Stimulated activated CD4-positive, alpha-beta T cell treated with anti-CD3 and anti-CD28 coated beads, Interleukin-1b, Interleukin-23, amount 100 ng/mL, for 4 hours (primary cell): ENCODE measurements at regions not wholly inside any gene's neighbourhood (a gene's known extent, or its start where the extent isn't known, plus 50 kb on each side); places are given as distances from the start of the nearest gene placed in this dataset.
"Not testable (repeated sequence)": the region's sequence is repeated elsewhere in the genome, so short reads cannot be mapped to it uniquely, and the experiment has no call there.

ENCODE experiments used
- DNase-seq, 2 donors: peaks; one replicate each; pipeline ENCODE4 v3.0.0-alpha.2; 2020; ENCODE audit warnings: low read depth in 2 of 2

DNA sequence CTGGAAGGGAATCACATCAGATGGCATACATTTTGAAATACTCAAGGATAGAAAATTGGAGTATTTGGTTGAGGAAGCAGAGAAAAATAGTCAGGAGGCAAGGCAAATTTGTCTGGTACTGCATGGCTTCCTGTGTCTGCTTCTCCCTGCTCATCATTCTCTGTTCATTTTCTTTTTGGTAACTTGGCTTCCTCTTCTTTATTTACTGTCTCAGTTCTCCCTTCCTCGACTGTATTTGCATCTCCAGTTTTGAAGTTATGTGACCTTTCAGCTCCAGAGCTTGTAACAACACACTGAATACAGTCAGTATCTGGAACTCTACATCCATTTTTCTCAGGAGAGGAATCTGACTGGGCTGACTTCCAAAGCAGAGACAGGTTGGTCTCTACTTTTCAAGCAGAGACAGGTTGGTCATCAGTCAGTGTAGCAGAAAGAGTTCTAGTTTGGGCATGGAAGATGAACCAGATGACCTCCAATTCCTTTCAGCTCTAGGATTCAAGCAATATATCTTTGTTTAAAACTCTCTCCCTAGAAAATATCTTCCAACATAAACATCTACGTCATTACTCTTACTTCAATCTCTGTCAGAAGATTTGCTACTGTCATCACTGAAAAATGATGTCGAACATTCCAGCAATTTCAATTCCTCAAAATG, 571.2 kb downstream of the ADGRL2 start:
- no peak for DNase-seq

DNA sequence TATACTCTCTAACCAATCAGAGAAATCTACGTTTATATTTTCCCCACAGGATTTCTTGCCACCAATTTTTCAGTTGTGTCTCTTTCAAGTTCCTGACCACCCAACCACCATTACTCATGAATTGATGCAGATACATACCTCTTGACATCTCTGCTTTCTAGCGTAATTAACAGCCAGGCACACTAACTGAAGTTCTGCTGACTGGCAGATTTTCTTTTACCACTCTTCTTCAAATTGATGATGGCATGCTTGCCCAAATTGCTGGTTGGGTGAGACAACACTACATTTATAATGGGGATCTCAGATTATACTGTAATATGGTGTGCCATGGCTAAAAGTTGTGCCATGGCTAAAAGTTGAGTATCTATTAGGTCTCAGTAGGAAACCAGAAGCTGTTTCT, 566.7 kb downstream of the ADGRL2 start:
- no peak for DNase-seq

DNA sequence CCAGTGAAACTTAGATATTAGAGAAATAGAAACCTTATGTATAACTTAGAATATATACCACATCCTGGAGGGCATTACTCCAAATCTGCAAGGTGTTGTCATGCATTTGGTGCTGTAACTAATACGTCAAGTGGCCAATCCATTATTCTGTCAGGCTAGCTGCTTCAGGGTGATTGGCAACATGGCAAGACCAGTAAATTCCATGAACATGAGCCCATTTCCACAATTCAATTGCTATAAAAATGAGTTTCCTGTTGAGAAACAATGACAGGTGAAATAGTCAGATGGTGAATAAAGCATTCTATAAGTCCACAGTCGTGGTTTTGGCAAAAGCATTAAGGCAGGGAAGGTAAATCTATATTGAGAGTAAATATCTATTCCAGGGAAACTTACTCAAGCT, 566.0 kb downstream of the ADGRL2 start:
- no peak for DNase-seq

DNA sequence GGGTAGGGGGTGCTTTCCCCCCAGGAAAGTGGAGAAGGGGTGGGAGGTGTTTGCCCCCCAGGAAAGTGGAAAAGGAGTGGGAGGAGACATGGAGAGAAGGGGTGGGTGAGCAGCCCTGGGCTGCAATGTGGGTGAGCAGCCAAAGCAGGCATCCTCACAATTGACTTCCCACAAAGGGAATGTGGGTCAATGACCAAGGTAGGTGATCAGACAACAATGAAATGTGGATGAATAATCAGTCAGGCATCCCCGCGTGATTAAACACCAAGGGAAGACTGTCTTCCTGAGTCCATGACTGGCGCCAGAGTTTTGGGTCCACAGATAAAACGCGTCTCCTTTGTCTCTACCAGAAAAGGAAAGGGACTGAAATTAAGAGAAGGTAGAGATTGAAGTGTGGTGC, 558.8 kb downstream of the ADGRL2 start:
- DNase-seq = not testable (repeated sequence)

DNA sequence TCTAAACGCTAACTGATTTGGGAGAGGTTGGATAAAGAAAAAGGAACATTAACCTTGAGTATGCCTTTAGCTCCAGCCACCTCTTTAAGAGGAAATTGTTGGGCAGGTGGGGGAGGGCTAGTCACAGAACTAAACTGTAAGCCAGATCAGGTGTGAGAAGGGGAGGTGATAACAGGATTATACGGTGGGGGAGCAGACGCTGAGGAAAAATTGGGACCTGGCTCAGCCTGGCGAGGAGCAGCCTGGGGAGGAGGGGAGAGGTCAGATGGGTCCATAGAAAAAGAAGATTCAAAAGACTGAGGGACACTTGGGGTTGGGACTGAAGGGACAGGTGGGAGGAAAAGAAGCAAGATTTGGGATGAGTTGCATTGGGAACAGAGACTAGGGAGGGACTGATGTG, 558.0 kb downstream of the ADGRL2 start:
- not testable (repeated sequence) for DNase-seq

DNA sequence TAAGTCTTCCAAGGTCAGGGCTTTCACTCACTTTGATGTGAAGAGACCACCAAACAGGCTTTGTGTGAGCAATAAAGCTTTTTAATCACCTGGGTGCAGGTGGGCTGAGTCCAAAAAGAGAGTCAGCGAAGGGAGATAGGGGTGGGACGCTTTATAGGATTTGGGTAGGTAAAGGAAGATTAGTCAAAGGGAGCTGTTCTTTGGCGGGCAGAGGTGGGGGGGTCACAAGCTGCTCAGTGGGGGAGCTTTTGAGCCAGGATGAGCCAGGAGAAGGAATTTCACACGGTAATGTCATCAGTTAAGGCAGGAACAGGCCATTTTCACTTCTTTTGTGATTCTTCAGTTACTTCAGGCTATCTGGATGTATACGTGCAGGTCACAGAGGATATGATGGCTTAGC, 553.8 kb downstream of the ADGRL2 start:
- DNase-seq = not testable (repeated sequence)

DNA sequence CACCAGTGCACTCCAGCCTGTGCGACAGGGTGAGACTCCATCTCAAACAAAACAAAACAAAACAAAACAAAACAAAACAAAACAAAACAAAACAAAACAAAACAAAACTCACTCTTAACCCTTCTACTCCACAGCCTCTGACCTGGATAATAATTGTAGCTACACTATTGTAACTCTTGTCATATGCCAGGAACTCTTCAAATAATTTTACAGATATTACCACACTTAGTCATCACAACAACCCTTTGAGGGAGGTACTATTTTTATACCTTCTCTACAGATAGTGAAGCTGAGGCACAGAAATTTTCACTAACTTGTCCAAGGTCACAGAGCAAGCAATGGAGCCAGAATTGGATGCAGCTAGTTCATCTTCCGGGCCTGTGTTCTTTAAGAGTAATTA, 547.8 kb downstream of the ADGRL2 start:
- no peak for DNase-seq

DNA sequence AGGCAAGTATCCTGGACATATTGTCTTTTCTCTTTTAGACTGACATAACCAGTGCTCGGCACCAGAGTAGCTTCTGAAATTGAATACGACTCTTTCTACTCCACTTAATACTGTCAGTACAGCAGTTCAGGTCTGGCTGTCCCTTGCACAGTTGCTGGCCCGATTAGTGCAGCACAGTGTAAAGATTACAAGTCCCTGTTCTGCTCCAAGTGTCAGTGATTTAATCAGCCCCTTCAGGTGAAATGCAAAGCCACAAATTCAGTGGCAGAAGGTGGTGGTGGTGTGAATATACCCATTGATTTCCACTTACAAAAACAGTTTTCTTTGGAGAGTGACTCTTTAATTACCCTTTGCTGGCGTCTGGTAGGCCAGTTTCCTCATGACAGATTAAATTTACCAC, 545.4 kb downstream of the ADGRL2 start:
- no peak for DNase-seq

DNA sequence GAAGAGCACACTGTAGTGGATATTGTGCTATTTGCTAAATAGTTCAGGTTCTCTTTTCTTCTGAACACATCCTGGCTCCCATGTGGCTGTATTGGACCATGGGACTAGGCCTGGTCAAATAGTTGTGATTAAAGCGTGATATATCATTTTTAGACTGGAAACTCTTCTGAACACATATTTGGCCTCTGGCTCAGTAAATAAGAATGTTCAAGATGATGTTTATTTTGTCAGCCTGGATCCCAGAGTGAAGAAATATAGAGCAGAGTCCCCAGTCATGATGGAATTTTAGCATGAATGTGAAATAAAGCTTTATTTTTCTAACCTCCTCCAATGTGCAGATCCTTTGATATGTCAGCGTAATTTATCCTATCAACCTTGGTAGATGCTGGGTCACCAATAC, 542.6 kb downstream of the ADGRL2 start:
- no peak for DNase-seq

DNA sequence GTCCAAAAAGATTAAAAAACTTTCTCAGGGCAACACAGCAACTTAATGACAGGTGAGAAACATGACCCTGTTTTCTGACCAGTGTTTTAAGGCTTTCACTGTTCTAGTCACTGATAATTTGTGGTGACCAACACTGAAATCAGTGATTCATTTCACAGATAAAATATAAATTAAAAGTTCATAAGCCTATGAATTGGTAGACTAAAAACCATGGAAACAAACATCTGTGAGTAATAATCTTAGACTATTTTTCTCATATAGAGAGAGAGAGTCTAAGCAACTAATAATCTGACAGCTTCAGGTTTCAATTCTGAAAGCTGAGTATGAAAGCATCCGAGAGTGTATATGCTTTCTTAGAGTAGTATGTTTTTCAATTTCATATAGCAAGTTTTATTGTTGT, 536.9 kb downstream of the ADGRL2 start:
- no peak for DNase-seq

DNA sequence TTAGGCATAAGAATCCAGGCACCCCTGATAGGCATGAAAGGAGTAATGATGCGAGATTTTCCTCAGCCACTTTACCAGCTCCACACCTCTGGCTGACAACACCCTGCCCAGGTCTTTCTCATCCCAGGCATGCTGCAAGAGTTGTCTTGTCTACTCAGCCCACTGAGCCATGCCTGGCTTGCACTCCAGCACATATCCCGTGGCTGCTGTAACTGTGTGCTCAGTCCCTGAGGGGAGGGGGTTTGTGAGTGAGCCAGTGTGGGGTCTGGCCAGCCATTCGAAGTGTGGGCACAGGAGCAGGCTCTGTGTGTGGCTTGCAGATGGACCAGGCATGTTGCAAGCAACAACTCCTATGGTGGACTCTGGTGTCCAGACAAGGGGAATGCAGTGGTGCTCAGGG, 529.6 kb downstream of the ADGRL2 start:
- DNase-seq = no peak

DNA sequence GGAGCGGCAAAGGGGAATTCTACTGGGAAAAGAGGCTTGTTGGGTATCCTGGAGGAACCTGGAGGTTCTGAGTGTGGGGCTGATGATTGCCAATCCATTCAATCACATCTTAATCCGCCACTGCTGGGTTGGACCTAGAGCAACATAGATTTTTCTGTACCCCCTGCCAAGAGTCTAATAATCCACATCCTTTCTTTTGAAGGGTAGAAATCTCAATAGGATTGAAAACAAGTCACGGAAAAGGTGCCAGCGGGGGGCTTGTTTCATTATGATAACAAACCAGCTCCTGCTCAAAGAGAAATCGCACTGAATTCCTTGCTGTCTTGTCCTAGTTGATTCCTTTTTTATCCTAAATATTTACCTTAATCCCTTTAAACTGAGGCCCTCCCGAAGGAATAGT, 528.5 kb downstream of the ADGRL2 start:
- DNase-seq = no peak

DNA sequence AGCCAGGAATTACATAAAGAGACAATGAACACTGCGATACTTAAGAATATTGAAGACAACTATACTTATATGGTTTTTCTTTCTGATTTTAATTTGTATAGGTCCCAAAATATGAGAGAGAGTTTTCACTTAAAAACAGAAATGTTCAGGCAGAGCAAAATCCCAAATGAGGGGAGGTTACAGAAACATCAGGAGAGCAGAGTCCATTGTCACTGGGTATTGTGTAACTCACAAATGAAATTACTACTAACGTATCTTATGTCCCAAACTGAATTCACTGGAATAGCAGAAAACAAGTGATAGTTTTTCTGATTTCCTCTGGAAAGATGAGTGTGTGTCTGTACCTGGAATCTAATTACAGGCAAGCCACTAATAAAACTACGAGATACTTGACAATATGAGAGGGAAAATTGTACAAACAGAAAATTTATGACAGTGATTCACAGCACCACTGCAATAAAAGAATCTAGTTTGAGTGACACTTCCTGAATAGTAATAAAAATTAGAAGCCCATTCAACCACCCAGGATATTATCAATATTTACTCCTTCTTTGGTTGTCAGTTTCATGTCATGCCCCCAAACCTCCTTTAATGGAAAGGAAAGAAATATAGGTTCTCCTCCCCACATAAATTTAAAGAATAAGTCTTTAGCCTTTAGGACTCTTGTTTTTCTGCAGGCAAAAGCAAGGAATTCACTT, 522.6 kb downstream of the ADGRL2 start:
- no peak for DNase-seq

DNA sequence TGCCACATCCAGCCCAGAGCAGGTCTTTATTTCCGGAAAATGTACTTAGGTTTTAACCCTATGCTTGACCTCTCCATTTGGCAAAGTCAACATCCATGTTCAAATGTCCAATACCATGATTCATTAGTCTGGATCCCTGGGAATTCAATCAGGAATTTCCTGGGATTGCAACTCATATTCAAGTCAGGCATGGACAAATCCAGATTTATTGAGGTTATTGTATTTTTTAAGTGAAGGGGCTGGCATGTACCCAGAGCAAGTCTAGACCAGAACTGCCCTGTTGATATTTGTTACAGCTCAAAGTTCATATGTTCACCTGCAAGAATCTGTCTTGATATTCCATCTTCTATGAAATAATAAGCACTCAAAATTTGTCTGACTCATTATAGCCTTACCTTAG, 521.1 kb downstream of the ADGRL2 start:
- DNase-seq = no peak

DNA sequence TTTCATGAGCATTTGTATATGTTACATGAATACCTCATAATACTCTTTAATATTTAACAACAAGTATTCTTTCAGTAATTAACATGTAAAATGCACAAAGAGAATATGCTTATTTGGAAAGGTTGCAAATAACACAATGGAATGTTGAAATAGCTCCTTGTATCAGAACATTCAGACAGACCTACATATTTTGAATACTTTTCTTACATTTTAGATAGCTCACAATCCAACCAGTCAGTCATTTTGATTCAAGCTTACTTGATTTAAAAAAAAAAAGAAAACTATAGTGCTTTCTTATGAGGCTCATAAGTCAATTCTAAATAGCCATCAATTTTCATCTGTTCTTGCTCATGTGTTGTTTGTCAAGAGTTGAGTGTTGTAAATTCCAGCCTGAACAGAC, 518.8 kb downstream of the ADGRL2 start:
- DNase-seq = no peak

DNA sequence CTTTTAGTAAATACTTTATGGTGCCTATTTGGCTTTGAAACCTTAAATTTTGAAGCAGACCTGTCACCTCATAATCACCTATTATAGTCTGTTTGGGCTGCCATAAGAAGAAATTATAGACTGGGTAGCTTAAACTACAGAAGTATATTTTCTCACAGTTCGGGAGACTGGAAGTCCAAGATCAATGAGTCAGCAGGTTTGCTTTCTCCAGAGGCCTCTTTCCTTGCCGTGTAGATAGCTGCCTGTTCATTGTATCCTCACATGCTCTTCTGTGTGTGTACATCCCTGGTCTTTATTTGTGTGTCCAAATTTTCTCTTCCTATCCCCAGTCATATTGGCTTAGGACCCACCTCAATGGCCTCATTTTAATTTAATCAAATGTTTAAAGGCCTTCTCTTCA, 518.2 kb downstream of the ADGRL2 start:
- no peak for DNase-seq

DNA sequence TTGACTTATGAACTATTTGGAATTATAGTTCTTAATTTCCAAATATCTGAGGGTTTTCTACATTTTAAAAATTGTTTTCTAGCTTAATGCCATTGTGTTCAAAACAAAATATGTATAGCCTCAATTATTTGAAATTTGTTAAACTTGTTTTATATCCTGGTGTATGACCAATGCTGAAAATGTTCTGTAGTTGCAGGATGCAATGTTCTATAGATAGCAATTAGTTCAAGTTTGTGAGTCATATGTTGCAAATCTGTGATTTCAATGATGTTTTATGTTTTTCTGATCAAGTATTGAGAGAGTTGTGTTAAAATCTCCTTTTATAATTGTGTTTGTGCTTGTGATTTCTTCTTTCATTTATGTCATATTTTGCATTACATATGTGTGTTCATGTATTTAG, 517.5 kb downstream of the ADGRL2 start:
- no peak for DNase-seq

DNA sequence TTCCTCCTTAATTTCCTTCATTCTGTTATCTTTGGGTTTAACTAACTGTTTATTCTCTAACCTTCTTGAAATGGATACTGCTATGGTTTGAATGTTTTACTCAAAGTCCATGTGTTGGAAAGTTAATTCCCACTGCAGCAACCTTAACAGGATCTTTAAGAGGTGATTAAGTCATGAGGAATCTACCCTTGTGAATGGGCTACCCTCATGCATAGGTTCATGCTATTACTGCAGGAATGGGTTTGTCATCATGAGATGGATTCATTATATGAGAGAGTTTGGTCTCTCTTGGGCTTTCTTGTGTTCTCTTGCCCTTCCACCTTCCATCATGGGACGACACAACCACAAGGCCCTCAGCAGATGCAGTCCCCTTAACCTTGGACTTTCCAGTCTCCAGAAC, 516.9 kb downstream of the ADGRL2 start:
- no peak for DNase-seq

DNA sequence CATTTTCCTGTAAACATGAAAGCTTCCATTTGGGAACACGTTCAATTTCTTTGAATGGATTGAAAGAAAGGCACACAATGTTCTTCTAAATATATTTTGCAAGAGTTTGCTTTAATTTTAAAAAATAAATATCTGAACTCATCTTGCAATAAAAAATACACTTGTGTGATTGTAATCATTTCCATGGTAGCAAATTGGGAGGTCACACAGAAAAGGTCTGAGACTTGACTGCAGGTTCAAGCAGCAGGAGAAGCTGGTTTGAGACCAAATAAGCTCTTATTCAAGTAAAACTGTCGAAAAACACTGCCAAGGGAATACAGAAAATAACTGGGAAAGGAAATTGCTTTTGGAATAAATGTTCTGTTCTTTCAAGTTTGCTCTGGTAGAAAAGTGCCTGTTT, 498.9 kb downstream of the ADGRL2 start:
- DNase-seq = no peak

DNA sequence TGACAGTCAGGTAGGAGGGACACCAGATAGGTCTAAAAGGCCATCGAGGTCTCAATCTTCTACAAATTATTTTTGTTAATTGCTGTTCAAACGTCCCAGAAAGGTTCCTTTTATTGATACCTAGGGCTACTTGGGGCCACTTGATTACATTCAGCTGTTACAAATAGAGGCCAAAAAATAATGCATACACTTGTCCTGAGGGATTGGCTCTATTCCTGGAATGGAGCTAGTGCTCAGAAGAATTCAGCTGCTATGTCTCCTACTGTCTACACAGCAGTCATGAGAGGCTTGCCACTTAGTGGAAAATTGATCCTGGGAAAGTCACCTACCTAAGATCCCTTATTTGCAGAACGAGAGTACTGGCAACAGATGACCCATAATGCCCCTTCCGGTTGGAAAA, 498.3 kb downstream of the ADGRL2 start:
- no peak for DNase-seq

DNA sequence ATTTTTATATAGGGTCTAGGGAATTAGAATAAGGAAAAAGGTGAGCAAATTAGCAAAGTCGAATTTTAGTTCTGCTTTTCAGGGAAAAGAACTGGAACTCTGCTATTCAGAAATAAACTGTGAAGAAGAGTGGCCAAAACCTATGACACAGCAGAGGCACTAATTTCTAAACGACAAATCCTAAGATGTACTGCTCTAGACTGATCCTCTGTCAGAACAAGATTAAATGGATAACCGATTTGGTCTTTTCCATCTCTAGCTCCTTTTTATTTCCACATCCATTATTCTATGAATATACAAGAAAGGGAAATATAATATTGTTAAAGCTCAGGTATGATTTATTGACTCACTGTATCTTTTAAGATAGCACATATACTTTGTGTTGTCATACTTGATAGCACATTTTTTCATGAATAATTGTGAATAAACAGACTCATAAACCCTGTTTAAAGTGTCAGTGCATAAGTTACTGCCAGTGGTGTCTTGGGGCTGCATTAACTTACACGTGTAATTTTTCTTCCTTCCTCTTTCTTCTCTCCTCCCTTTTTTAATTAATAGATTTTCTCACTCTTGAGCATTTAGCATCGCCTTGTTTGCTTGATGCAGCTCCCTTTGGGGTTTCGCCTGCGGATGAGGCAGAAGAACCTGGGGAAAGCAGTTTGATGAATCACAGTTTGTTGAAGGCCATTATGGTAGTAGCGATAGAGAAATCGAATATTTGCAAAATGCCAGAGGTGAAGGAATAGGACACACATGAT, 496.6 kb downstream of the ADGRL2 start:
- DNase-seq = no peak

DNA sequence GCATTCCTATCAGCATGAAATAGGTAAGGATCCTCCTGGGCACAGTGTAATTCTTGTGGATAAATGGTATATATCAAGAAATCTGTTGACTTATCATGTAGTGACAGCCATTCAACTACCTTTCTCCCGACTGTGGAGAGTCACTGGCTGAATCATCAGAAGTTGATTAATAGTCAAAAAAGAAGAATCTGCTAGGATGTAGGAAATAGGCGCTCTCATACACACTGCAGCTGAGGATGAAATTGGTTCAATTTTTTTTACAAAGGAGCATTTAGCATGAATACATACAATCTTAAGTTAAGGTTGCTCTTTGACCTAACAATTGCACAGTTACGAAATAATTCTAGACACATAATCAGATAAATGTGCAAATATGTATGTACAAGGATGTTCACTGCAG, 486.8 kb downstream of the ADGRL2 start:
- no peak for DNase-seq

DNA sequence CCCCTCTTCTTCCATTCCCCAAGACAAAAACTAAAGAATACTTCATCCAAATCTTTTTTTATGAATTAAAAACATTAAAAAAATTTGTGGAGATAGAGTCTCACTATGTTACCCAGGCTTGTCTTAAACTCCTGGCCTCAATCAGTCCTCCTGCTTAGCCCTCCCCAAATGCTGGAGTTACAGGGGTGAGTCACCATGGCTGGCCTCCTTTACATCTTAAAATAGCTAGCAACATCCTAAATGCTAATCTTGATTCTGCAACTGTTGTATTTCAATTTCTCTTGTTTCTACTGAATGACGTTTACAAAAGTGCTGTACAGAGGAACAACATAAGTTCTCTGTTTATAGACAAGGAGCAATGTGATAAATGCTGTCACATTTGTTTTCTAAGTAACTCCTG, 483.5 kb downstream of the ADGRL2 start:
- no peak for DNase-seq
